Activated CD4-positive, alpha-beta T cell treated with anti-CD3 and anti-CD28 coated beads for 1 hour (primary cell): ENCODE measurements at regions not wholly inside any gene's neighbourhood (a gene's known extent, or its start where the extent isn't known, plus 50 kb on each side); places are given as distances from the start of the nearest gene placed in this dataset.
"Not testable (repeated sequence)": the region's sequence is repeated elsewhere in the genome, so short reads cannot be mapped to it uniquely, and the experiment has no call there.

Source experiments
- DNase-seq: peaks from one replicate; pipeline ENCODE4 v3.0.0-alpha.2; 2020

- no peak for DNase-seq
These were observed 521.9 kb downstream of the DTWD2 start for GRCh38 chr5:118466418-118466817.

GRCh38 chr5:118462276-118462675 lies 526.1 kb downstream of the DTWD2 start:
- DNase-seq, result not testable (repeated sequence)

GRCh38 chr5:118461436-118461835 lies 526.9 kb downstream of the DTWD2 start:
- no peak for DNase-seq

- DNase-seq, result no peak
These were observed 528.9 kb downstream of the DTWD2 start for GRCh38 chr5:118459490-118459889.

GRCh38 chr5:118456085-118456484 lies 532.3 kb downstream of the DTWD2 start:
- DNase-seq, result no peak

- no peak for DNase-seq
These were observed 536.6 kb downstream of the DTWD2 start for GRCh38 chr5:118451697-118452247.

- no peak for DNase-seq
These were observed 537.6 kb downstream of the DTWD2 start for GRCh38 chr5:118450554-118451332.

- no peak for DNase-seq
These were observed 541.0 kb downstream of the DTWD2 start for GRCh38 chr5:118447350-118447749.

- no peak for DNase-seq
These were observed 546.4 kb downstream of the DTWD2 start for GRCh38 chr5:118441956-118442355.

GRCh38 chr5:118441034-118441433 lies 547.3 kb downstream of the DTWD2 start:
- no peak for DNase-seq

- DNase-seq, result no peak
These were observed 547.9 kb downstream of the DTWD2 start for GRCh38 chr5:118440496-118440895.

GRCh38 chr5:118439831-118440230 lies 548.5 kb downstream of the DTWD2 start:
- no peak for DNase-seq

- DNase-seq, result no peak
These were observed 553.2 kb downstream of the DTWD2 start for GRCh38 chr5:118435131-118435530.

GRCh38 chr5:118434522-118434921 lies 553.8 kb downstream of the DTWD2 start:
- DNase-seq, result no peak

- no peak for DNase-seq
These were observed 558.3 kb downstream of the DTWD2 start for GRCh38 chr5:118430076-118430475.

GRCh38 chr5:118407958-118408357 lies 580.4 kb downstream of the DTWD2 start:
- DNase-seq, result no peak

GRCh38 chr5:118405650-118406061 lies 582.7 kb downstream of the DTWD2 start:
- no peak for DNase-seq

- no peak for DNase-seq
These were observed 591.1 kb downstream of the DTWD2 start for GRCh38 chr5:118397236-118397635.

GRCh38 chr5:118392491-118392890 lies 595.9 kb downstream of the DTWD2 start:
- no peak for DNase-seq

GRCh38 chr5:118382931-118383330 lies 605.4 kb downstream of the DTWD2 start:
- DNase-seq, result not testable (repeated sequence)

- DNase-seq, result no peak
These were observed 608.9 kb downstream of the DTWD2 start for GRCh38 chr5:118379470-118379869.

- no peak for DNase-seq
These were observed 609.4 kb downstream of the DTWD2 start for GRCh38 chr5:118378959-118379358.

GRCh38 chr5:118377420-118377819 lies 610.9 kb downstream of the DTWD2 start:
- DNase-seq, result no peak

- DNase-seq, result no peak
These were observed 616.1 kb downstream of the DTWD2 start for GRCh38 chr5:118371973-118372831.
